ENCODE measurements at regions not wholly inside any gene's neighbourhood (a gene's known extent, or its start where the extent isn't known, plus 50 kb on each side); places are given as distances from the start of the nearest gene placed in this dataset.

- H3K36me3 ChIP-seq (ENCODE audit: control insufficient read depth, insufficient read depth, low read length) = no peaks in the 10 kb centered on the region
- ChIA-PET POLR2A (ENCODE audit: unreplicated experiment) (no interaction called here), CTCF (no interaction called here)
- H2AK5ac ChIP-seq (ENCODE audit: low read depth, low read length) = no peak overlapping the region
- H2BK15ac ChIP-seq (ENCODE audit: low read depth, low read length) = no peak overlapping the region
- no peak overlapping the region for H3K56ac ChIP-seq (ENCODE audit: extremely low read depth, insufficient read depth, low read length)
- DNase-seq = no peak
- H3K27ac ChIP-seq (ENCODE audit: insufficient read depth, low read length) = no peak overlapping the region
- H2BK20ac ChIP-seq (ENCODE audit: low read depth, low read length) = no peak overlapping the region
- no peak overlapping the region for H4K91ac ChIP-seq (ENCODE audit: insufficient read depth, low read depth, low read length)
- no peak overlapping the region for H3K18ac ChIP-seq (ENCODE audit: low read depth, low read length)
- H4K8ac ChIP-seq (ENCODE audit: low read depth in 2 of 2, low read length in 2 of 2) = no peak overlapping the region
- H3K4ac ChIP-seq (ENCODE audit: low read depth, low read length) = no peak overlapping the region
- no peak for ATAC-seq (ENCODE audit: low read depth)
- no peak overlapping the region for H3K4me2 ChIP-seq (ENCODE audit: low read depth, low read length)
- H3K4me3 ChIP-seq (ENCODE audit: insufficient read depth, low read depth, low read length) = no peak overlapping the region
- H2BK5ac ChIP-seq (ENCODE audit: low read depth, low read length, poor library complexity, severe bottlenecking) = no peak overlapping the region
- in situ Hi-C loops (cut with MboI; ENCODE audit: low sequenced_read_pairs) = no loop called here
- dilution Hi-C loops (cut with HindIII; ENCODE audit: low sequenced_read_pairs, unreplicated experiment) = no loop called here
- H2AFZ ChIP-seq (replicated peaks; ENCODE audit: low read length, poor library complexity) = no peak overlapping the region
- no peaks in the 10 kb centered on the region for H3K4me1 ChIP-seq (ENCODE audit: control insufficient read depth, insufficient read depth, low read length)
- H3K9me3 ChIP-seq (ENCODE audit: control insufficient read depth, insufficient read depth, low read length) = peaks cover 8% of the 10 kb centered on the region
- no peak overlapping the region for H2AK9ac ChIP-seq (replicated peaks; ENCODE audit: low read depth, low read length, poor library complexity)
- H4K5ac ChIP-seq (ENCODE audit: low read depth, low read length) = no peak overlapping the region
- intact Hi-C loops (cut with micrococcal nuclease) = no loop called here
- no peaks in the 10 kb centered on the region for H3K9me1 ChIP-seq (ENCODE audit: insufficient read depth, low read length)
- BruUV-seq (replicated peaks) = no TSS peak
- no peak overlapping the region for H3K9ac ChIP-seq (ENCODE audit: low read depth, low read length)
- TF ChIP-seq RFX5 (IDR thresholded peaks at IDR 0.05; ENCODE audit: low read depth, low read length) (no peak), POLR2A (IDR thresholded peaks at IDR 0.05; ENCODE audit: low read depth, low read length) (no peak), NFE2L2 (IDR thresholded peaks at IDR 0.05; ENCODE audit: low read depth, low read length) (no peak), CTCF (conservative IDR thresholded peaks at IDR 0.05; ENCODE audit: low read depth, low read length) (no peak), MXI1 (IDR thresholded peaks at IDR 0.05; ENCODE audit: borderline replicate concordance, low read depth, low read length) (no peak), RAD21 (IDR thresholded peaks at IDR 0.05; ENCODE audit: low read length) (no peak), BHLHE40 (IDR thresholded peaks at IDR 0.05; ENCODE audit: low read depth, low read length) (no peak)
- no peak overlapping the region for H2BK120ac ChIP-seq (ENCODE audit: low read depth, low read length)
- H3K14ac ChIP-seq (replicated peaks; ENCODE audit: low read depth, low read length) = no peak overlapping the region
- H4K20me1 ChIP-seq (ENCODE audit: insufficient read depth, low read length) = no peaks in the 10 kb centered on the region
- H3K27me3 ChIP-seq (ENCODE audit: control insufficient read depth, insufficient read depth, low read length) = no peaks in the 10 kb centered on the region
- H3K79me1 ChIP-seq (ENCODE audit: low read depth in 1 of 2, low read length in 2 of 2) = no peaks in the 10 kb centered on the region
- H3K23ac ChIP-seq (ENCODE audit: low read depth, low read length) = no peak overlapping the region
- no CpG with 5 or more reads among the region's 2 CpGs for WGBS, 2 experiments (ENCODE audit: extremely low coverage in 2 of 2, insufficient read length in 1 of 2)
Measured at GRCh38 chr7:68152205-68152604, 1155.6 kb downstream of the TYW1 start.

All from IMR-90 (cell line).